Ascending aorta (tissue), 2 donors: ENCODE measurements at regions not wholly inside any gene's neighbourhood (a gene's known extent, or its start where the extent isn't known, plus 50 kb on each side); places are given as distances from the start of the nearest gene placed in this dataset.

Experiments used
- DNase-seq, 2 donors: peaks; one replicate each; pipeline ENCODE4 v3.0.0-alpha.2; 2019; ENCODE audit warnings: low spot score in 2 of 2
- H3K27ac ChIP-seq, 2 donors: fragments of 200-600 bp; sonication (generic); one replicate each; pipeline ENCODE4 v1.5.1; 2016 to 2017; ENCODE audit warnings: mild to moderate bottlenecking in 1 of 2
- H3K27me3 ChIP-seq: fragments of 200-600 bp; sonication (generic); one replicate; pipeline ENCODE4 v1.5.1; 2017
- H3K36me3 ChIP-seq, 2 donors: fragments of 200-600 bp; sonication (generic); one replicate each; pipeline ENCODE4 v1.5.1; 2016
- H3K4me1 ChIP-seq, 2 donors: fragments of 200-600 bp; sonication (generic); one replicate each; pipeline ENCODE4 v1.5.1; 2016 to 2017; ENCODE audit warnings: mild to moderate bottlenecking in 1 of 2
- H3K4me3 ChIP-seq, 2 donors: fragments of 200-600 bp; sonication (generic); one replicate each; pipeline ENCODE4 v1.5.1; 2016 to 2017; ENCODE audit warnings: mild to moderate bottlenecking in 1 of 2
- H3K9me3 ChIP-seq, 2 donors: fragments of 200-600 bp; sonication (generic); one replicate each; pipeline ENCODE4 v1.5.1; 2016
- intact Hi-C: fragments of 100-400 bp; cut with DNase I; formaldehyde crosslinking; loops from one replicate; pipeline ENCODE4 v1.15.1; 2023
- TF ChIP-seq, protein P1 (sequence below), 3 experiments: fragments of 200-600 bp in 2 of 3; fragments of 450-650 bp in 1 of 3; sonication (generic) in 2 of 3; IDR thresholded peaks; one replicate each; pipeline ENCODE4 v1.5.1; 2016 to 2019; ENCODE audit warnings: antibody characterized with exemption in 3 of 3, mild to moderate bottlenecking in 1 of 3, moderate library complexity in 1 of 3

DNA sequence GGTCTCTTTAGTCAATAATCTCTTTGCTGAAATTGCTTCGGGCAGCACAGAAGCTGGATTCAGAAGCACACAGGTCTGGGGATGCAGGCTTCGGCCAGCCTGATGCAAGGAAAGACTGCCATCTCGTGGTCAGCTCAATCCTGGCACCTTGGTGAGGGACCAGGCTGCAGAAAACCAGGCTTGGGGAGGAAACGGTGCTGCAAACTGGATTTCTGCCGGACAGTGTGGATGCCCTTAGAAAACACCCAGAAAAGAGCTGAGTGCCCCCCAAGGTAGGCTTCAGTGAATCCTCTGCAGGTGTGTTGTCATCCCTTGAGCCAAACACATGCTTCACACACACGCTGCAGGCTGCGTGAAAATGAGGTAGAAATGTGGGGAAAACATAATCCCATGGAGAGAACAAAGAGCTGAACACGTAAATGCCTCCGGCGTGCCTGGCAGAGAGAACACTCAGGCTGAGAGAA is 89.8 kb upstream of the PAX1 start:
- Histone ChIP-seq H3K9me3 (no peaks in the 10 kb centered on the region), H3K36me3 (no peaks in the 10 kb centered on the region), H3K27ac (no peak overlapping the region), H3K4me1 (no peaks in the 10 kb centered on the region), H3K4me3 (no peak overlapping the region), H3K27me3 (no peaks in the 10 kb centered on the region)
- intact Hi-C loops = no loop called here
- no peak for DNase-seq
- TF ChIP-seq, protein P1, sequence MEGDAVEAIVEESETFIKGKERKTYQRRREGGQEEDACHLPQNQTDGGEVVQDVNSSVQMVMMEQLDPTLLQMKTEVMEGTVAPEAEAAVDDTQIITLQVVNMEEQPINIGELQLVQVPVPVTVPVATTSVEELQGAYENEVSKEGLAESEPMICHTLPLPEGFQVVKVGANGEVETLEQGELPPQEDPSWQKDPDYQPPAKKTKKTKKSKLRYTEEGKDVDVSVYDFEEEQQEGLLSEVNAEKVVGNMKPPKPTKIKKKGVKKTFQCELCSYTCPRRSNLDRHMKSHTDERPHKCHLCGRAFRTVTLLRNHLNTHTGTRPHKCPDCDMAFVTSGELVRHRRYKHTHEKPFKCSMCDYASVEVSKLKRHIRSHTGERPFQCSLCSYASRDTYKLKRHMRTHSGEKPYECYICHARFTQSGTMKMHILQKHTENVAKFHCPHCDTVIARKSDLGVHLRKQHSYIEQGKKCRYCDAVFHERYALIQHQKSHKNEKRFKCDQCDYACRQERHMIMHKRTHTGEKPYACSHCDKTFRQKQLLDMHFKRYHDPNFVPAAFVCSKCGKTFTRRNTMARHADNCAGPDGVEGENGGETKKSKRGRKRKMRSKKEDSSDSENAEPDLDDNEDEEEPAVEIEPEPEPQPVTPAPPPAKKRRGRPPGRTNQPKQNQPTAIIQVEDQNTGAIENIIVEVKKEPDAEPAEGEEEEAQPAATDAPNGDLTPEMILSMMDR (IDR thresholded peaks at IDR 0.05) = peak in 2 of 3 experiments; percentile 32 to 42

DNA sequence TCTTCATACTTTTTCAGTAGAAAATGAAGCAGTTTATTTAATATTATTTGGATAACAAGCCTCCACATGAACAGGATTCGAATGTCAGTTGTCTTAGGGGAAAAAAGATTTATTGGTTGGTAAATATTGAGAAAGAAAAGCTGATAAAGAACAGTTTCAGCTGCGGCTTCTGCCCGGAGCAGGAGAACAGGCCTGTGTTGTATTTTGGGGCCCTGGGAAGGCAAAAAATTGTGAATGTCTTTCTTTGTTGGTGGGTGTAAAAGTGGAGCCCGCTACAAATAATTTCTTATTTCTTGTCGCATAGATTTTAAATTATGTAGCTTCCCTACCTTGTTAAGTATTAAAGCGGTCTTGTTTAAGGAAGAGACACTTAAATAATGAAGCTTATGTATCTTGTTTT is 90.5 kb upstream of the PAX1 start:
- no peak for DNase-seq
- H3K4me3 ChIP-seq = no peak overlapping the region
- TF ChIP-seq, protein P1 (IDR thresholded peaks at IDR 0.05) = no peak
- H3K36me3 ChIP-seq = no peaks in the 10 kb centered on the region
- no peaks in the 10 kb centered on the region for H3K27me3 ChIP-seq
- H3K4me1 ChIP-seq = no peaks in the 10 kb centered on the region
- no peaks in the 10 kb centered on the region for H3K9me3 ChIP-seq
- H3K27ac ChIP-seq = no peak overlapping the region
- intact Hi-C loops = no loop called here

DNA sequence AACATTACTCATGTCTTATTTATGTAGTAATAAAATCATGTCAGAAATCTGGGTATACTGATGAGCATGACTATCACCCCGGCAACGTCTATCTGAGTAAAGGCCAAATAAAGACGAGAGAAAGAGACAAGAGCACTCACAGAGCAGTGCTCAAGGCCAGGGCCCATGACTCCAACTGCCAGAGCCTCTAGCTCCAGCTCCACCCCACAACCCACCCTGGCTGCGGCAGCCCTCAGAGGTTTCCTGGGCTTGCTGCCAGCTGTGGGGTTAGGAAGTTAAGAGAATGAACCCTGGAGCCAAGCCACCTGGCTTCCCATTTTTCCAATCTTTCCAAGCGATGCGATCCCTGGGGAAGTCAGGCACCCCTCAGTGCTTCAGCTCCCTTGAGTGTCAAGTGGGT is 92.0 kb upstream of the PAX1 start:
- no peaks in the 10 kb centered on the region for H3K4me1 ChIP-seq
- H3K9me3 ChIP-seq = no peaks in the 10 kb centered on the region
- H3K4me3 ChIP-seq = no peak overlapping the region
- no peaks in the 10 kb centered on the region for H3K36me3 ChIP-seq
- H3K27ac ChIP-seq = no peak overlapping the region
- intact Hi-C loops = no loop called here
- TF ChIP-seq, protein P1 (IDR thresholded peaks at IDR 0.05) = no peak
- H3K27me3 ChIP-seq = no peaks in the 10 kb centered on the region
- no peak for DNase-seq

DNA sequence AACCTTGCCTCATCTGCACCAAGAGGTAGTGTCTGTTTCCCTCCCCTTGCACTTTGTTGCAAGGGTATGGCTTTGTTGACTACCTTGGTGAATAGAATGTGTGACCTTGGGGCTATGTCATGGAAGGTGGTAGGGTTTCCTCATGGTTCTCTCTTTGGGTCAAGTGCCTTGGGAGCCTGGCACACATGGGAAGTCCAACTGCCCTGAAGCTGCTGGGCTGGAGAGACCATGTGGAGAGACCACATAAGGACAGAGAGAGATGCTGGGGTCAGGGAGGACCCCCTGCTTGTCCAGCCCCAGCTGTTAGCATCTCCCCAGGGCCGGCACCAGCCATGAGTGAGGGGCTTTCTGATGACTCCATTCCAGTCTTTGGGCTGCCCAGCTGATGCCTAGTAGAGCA is 95.5 kb upstream of the PAX1 start:
- TF ChIP-seq, protein P1 (IDR thresholded peaks at IDR 0.05) = no peak
- Histone ChIP-seq H3K27ac (no peak overlapping the region), H3K9me3 (no peaks in the 10 kb centered on the region), H3K4me1 (no peaks in the 10 kb centered on the region), H3K27me3 (no peaks in the 10 kb centered on the region), H3K36me3 (no peaks in the 10 kb centered on the region), H3K4me3 (no peak overlapping the region)
- no peak for DNase-seq
- intact Hi-C loops = no loop called here

DNA sequence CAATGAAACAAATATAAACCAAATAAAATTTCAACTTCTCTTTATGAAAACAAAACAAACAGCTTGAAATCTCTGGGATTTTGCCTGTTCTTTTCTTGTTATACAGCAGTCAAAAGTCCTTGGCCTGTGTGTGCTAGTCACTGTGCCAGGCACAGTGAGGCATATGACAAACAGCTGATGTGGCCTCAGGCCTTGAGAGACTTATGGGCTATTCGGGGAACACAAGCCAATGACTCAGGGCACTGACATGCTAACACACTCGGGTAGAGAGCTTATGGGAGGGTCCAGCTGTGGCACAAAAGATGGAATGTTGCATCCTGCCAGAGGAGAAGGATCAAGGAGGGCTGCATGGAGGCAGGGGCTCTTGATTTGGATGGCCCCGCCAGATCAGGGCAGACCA is 95.4 kb upstream of the NKX2-2 start:
- Histone ChIP-seq H3K27me3 (no peaks in the 10 kb centered on the region), H3K9me3 (no peaks in the 10 kb centered on the region), H3K4me1 (no peaks in the 10 kb centered on the region), H3K36me3 (no peaks in the 10 kb centered on the region), H3K27ac (no peak overlapping the region), H3K4me3 (no peak overlapping the region)
- DNase-seq = no peak
- intact Hi-C loops = no loop called here
- TF ChIP-seq, protein P1 (IDR thresholded peaks at IDR 0.05) = no peak

DNA sequence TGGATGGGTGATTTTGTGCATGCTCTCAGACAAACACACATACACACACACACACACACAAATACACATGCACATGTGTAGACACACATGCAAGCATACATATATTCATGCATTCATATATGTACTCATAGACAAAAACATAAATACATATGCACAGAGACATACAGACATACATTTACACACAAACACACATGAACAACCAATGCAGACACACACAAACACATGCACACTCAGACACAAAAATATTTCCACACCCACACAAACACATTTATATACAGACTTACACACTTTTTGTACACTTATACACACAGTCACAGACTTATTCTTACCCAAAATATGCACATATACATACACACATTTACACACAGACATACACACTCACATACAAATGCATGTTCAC is 94.9 kb upstream of the NKX2-2 start:
- Histone ChIP-seq H3K9me3 (no peaks in the 10 kb centered on the region), H3K4me3 (no peak overlapping the region), H3K4me1 (no peaks in the 10 kb centered on the region), H3K36me3 (no peaks in the 10 kb centered on the region), H3K27ac (no peak overlapping the region), H3K27me3 (no peaks in the 10 kb centered on the region)
- DNase-seq = no peak
- TF ChIP-seq, protein P1 (IDR thresholded peaks at IDR 0.05) = no peak
- intact Hi-C loops = no loop called here
